ENCODE measurements at regions not wholly inside any gene's neighbourhood (a gene's known extent, or its start where the extent isn't known, plus 50 kb on each side); places are given as distances from the start of the nearest gene placed in this dataset.

- no peak for TF ChIP-seq PHF8 (conservative IDR thresholded peaks at IDR 0.05; ENCODE audit: low read depth, low read length)
- no peak for TF ChIP-seq CHD1 (IDR thresholded peaks at IDR 0.05; ENCODE audit: low read depth, low read length)
These were observed 55.7 kb upstream of the TMEM229A start (continued) for GRCh38 chr7:124088590-124088989.
